OCI-LY1 (cell line): ENCODE measurements at regions not wholly inside any gene's neighbourhood (a gene's known extent, or its start where the extent isn't known, plus 50 kb on each side); places are given as distances from the start of the nearest gene placed in this dataset.

Experiments used
- H2AFZ ChIP-seq: fragments of 200-600 bp; sonication (generic), shearing (Covaris generic); 2 replicates; pipeline ENCODE4 v1.6.0; 2014; ENCODE audit warnings: antibody characterized with exemption, mild to moderate bottlenecking, low read length
- H3F3A ChIP-seq: fragments of 200-600 bp; sonication (generic), shearing (Covaris generic); 2 replicates; pipeline ENCODE4 v1.6.0; 2014; ENCODE audit warnings: mild to moderate bottlenecking, antibody characterized with exemption, low read length, moderate library complexity; ENCODE audit not compliant: insufficient read depth
- H3K27ac ChIP-seq: fragments of 200-600 bp; sonication (generic); 2 replicates; pipeline ENCODE4 v1.5.1; 2014; ENCODE audit warnings: low read length, mixed run types, mild to moderate bottlenecking, low read depth; ENCODE audit not compliant: poor library complexity, severe bottlenecking
- H3K27me3 ChIP-seq: fragments of 200-600 bp; sonication (generic); 2 replicates; pipeline ENCODE4 v1.6.0; 2014; ENCODE audit warnings: antibody characterized with exemption, mild to moderate bottlenecking, low read length, moderate library complexity; ENCODE audit not compliant: insufficient read depth
- H3K36me3 ChIP-seq: fragments of 200-600 bp; sonication (generic); 2 replicates; pipeline ENCODE4 v1.6.1; 2014; ENCODE audit warnings: mild to moderate bottlenecking, antibody characterized with exemption, low read length, moderate library complexity, mixed read lengths; ENCODE audit not compliant: insufficient read depth
- H3K4me1 ChIP-seq: fragments of 200-600 bp; sonication (generic); 2 replicates; pipeline ENCODE4 v1.5.1; 2014; ENCODE audit warnings: mild to moderate bottlenecking, low read length, moderate library complexity; ENCODE audit not compliant: insufficient read depth, severe bottlenecking
- H3K4me2 ChIP-seq: fragments of 200-600 bp; sonication (generic), shearing (Covaris generic); 2 replicates; pipeline ENCODE4 v1.6.1; 2014; ENCODE audit warnings: low read length
- H3K4me3 ChIP-seq: fragments of 200-600 bp; sonication (generic); 2 replicates; pipeline ENCODE4 v1.5.1; 2014; ENCODE audit warnings: low read length, low read depth, mild to moderate bottlenecking, mixed read lengths; ENCODE audit not compliant: poor library complexity, severe bottlenecking
- H3K79me2 ChIP-seq: fragments of 200-600 bp; shearing (Covaris generic); 2 replicates; pipeline ENCODE4 v1.6.1; 2016; ENCODE audit warnings: mixed run types, low read length, mixed read lengths; ENCODE audit not compliant: insufficient read depth
- H3K9ac ChIP-seq: fragments of 200-600 bp; sonication (generic), shearing (Covaris generic); 2 replicates; pipeline ENCODE4 v1.6.1; 2014; ENCODE audit warnings: mild to moderate bottlenecking, low read length, mixed read lengths
- H3K9me2 ChIP-seq: fragments of 200-600 bp; sonication (generic), shearing (Covaris generic); 2 replicates; pipeline ENCODE4 v1.6.1; 2014; ENCODE audit warnings: low read depth, mild to moderate bottlenecking, low read length, mixed read lengths
- H3K9me3 ChIP-seq: fragments of 200-600 bp; shearing (Covaris generic); 2 replicates; pipeline ENCODE4 v1.6.1; 2014; ENCODE audit warnings: low read length, mixed read lengths
- H4K20me1 ChIP-seq: fragments of 200-600 bp; sonication (generic), shearing (Covaris generic); 2 replicates; pipeline ENCODE4 v1.6.0; 2016; ENCODE audit warnings: mild to moderate bottlenecking, low read length; ENCODE audit not compliant: insufficient read depth
- EZH2 ChIP-seq: fragments of 200-600 bp; sonication (generic), shearing (Covaris generic); IDR thresholded peaks from 2 replicates; pipeline ENCODE4 v1.8.0; 2017; ENCODE audit warnings: borderline replicate concordance, mixed run types, mild to moderate bottlenecking, antibody characterized with exemption, low read length, moderate library complexity, mixed read lengths
- TF ChIP-seq, protein P1 (sequence below): fragments of 200-600 bp; sonication (generic), shearing (Covaris generic); IDR thresholded peaks from 2 replicates; pipeline ENCODE4 v1.5.1; 2017; ENCODE audit warnings: mild to moderate bottlenecking, antibody characterized with exemption, low read length, moderate library complexity, mixed read lengths

GRCh38 chr5:174300118-174300940 lies 254.8 kb downstream of the NSG2 start:
- no peaks in the 10 kb centered on the region for H3K9me3 ChIP-seq
- H3K4me3 ChIP-seq, result no peak overlapping the region
- H2AFZ ChIP-seq, result no peak overlapping the region
- H4K20me1 ChIP-seq, result no peaks in the 10 kb centered on the region
- H3K79me2 ChIP-seq, result no peaks in the 10 kb centered on the region
- H3K4me1 ChIP-seq, result no peaks in the 10 kb centered on the region
- no peaks in the 10 kb centered on the region for H3F3A ChIP-seq
- H3K27ac ChIP-seq, result no peak overlapping the region
- no peak overlapping the region for H3K9ac ChIP-seq
- no peak overlapping the region for H3K4me2 ChIP-seq
- H3K27me3 ChIP-seq, result 0 out of 2 replicates have a peak, but pooled peaks cover 5% of the 10 kb centered on the region
- H3K9me2 ChIP-seq, result no peaks in the 10 kb centered on the region
- no peaks in the 10 kb centered on the region for H3K36me3 ChIP-seq
- no peak for TF ChIP-seq EZH2
- TF ChIP-seq, protein P1, sequence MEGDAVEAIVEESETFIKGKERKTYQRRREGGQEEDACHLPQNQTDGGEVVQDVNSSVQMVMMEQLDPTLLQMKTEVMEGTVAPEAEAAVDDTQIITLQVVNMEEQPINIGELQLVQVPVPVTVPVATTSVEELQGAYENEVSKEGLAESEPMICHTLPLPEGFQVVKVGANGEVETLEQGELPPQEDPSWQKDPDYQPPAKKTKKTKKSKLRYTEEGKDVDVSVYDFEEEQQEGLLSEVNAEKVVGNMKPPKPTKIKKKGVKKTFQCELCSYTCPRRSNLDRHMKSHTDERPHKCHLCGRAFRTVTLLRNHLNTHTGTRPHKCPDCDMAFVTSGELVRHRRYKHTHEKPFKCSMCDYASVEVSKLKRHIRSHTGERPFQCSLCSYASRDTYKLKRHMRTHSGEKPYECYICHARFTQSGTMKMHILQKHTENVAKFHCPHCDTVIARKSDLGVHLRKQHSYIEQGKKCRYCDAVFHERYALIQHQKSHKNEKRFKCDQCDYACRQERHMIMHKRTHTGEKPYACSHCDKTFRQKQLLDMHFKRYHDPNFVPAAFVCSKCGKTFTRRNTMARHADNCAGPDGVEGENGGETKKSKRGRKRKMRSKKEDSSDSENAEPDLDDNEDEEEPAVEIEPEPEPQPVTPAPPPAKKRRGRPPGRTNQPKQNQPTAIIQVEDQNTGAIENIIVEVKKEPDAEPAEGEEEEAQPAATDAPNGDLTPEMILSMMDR, result no peak

GRCh38 chr5:174300941-174301761 lies 255.6 kb downstream of the NSG2 start:
- Histone ChIP-seq H3K79me2 (no peaks in the 10 kb centered on the region), H3K27me3 (peaks cover 5% of the 10 kb centered on the region; the same call in 1 of the 2 replicates), H3K9me3 (no peaks in the 10 kb centered on the region), H3K4me1 (no peaks in the 10 kb centered on the region), H2AFZ (no peak overlapping the region), H3K27ac (no peak overlapping the region), H3K4me3 (no peak overlapping the region), H3F3A (no peaks in the 10 kb centered on the region), H3K36me3 (no peaks in the 10 kb centered on the region), H3K9me2 (no peaks in the 10 kb centered on the region), H3K9ac (no peak overlapping the region), H4K20me1 (no peaks in the 10 kb centered on the region), H3K4me2 (no peak overlapping the region)
- no peak for TF ChIP-seq EZH2
- TF ChIP-seq, protein P1, result no peak

DNA sequence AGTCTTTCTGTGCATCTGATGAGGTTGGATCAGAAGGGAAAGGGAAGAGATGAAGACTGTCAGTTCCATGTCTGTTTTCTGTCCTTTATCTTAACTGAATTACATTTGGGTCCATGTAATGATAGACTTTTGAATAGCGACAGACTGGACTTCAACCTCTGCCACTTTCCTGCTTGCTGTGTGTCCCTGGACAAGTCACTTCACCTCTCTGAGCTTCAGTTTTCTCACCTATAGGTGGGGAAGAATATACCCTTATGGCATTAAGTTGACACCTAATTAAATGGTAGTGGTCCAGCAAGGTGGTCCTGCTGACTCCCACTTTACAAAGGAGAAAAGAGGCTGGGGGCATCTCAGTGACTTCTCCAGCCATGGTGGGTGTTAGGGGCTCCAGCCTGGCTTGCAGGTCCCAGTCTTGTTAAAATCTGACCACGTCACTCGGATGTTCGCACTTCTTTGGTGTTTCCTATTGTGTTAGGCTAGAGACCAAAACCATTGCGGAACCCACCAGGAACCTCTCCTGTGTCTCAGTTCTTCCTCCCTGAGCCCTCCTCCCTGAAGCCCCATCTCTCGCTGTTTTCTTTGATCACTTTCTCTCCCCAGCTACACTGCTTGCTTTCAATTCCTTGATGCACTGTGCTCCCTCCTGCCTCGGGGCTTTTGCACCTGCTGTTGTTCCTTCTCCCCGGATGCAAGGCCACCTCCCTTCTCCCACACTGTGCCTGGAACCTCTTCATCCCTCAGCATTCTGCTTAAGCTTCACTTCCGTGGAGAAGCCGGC lies 256.5 kb downstream of the NSG2 start:
- Histone ChIP-seq H3K9me2 (no peaks in the 10 kb centered on the region), H2AFZ (no peak overlapping the region), H3K9ac (no peak overlapping the region), H3K27me3 (peaks cover 5% of the 10 kb centered on the region; the same call in 1 of the 2 replicates), H3K9me3 (no peaks in the 10 kb centered on the region), H3K79me2 (no peaks in the 10 kb centered on the region), H3K27ac (no peak overlapping the region), H3K36me3 (no peaks in the 10 kb centered on the region), H3K4me2 (no peak overlapping the region), H3K4me1 (no peaks in the 10 kb centered on the region), H3F3A (no peaks in the 10 kb centered on the region), H4K20me1 (no peaks in the 10 kb centered on the region), H3K4me3 (no peak overlapping the region)
- TF ChIP-seq, protein P1, result no peak
- no peak for TF ChIP-seq EZH2
